Left ventricle myocardium inferior (tissue), 1 donor: ENCODE measurements at regions not wholly inside any gene's neighbourhood (a gene's known extent, or its start where the extent isn't known, plus 50 kb on each side); places are given as distances from the start of the nearest gene placed in this dataset.

Source experiments
- DNase-seq: peaks from one replicate; pipeline ENCODE4 v3.0.0-alpha.2; 2020
- H3K27ac ChIP-seq: fragments of 200-600 bp; replicated peaks from 2 replicates; pipeline ENCODE4 v1.8.0; 2021
- H3K27me3 ChIP-seq: fragments of 200-600 bp; 2 replicates; pipeline ENCODE4 v1.8.0; 2021; ENCODE audit warnings: low read depth
- H3K36me3 ChIP-seq: fragments of 200-600 bp; 2 replicates; pipeline ENCODE4 v1.8.0; 2021
- H3K4me1 ChIP-seq: fragments of 200-600 bp; 2 replicates; pipeline ENCODE4 v1.8.0; 2021
- H3K4me3 ChIP-seq: fragments of 200-600 bp; 2 replicates; pipeline ENCODE4 v1.8.0; 2021; ENCODE audit warnings: mild to moderate bottlenecking, moderate library complexity
- H3K9me3 ChIP-seq: fragments of 200-600 bp; replicated peaks from 2 replicates; pipeline ENCODE4 v1.8.0; 2021
- intact Hi-C: fragments of 100-400 bp; cut with micrococcal nuclease; formaldehyde crosslinking; loops from one replicate; pipeline ENCODE4 v1.11.0; 2022
- TF ChIP-seq, protein P1 (sequence below): fragments of 200-600 bp; IDR thresholded peaks from 2 replicates; pipeline ENCODE4 v1.8.0; 2021; ENCODE audit warnings: antibody characterized with exemption, mild to moderate bottlenecking, borderline replicate concordance
- donor health status: DM: no; HTN: yes; CAD: no; lungs with severe emphysema.

DNA sequence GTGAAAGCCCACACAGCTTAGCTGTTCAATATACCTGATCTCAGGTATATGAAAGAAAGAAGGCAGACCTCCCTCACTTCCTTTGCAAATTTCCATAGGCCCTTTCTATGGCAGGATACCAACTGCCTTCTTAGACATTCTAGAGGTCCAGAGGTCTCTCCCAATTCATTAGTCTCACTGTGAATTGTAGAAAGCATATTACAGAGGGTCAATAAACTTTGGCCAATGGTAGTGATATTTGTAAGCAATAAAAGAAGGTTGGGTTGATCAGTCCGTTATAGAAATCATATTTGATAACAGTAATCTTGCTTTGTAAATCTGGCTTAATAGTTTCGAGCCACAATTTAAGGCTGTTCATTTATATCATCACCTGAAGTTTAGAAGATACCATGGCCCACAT is 50.7 kb upstream of the ATP8B1 start:
- no peak overlapping the region for H3K4me3 ChIP-seq
- TF ChIP-seq, protein P1, sequence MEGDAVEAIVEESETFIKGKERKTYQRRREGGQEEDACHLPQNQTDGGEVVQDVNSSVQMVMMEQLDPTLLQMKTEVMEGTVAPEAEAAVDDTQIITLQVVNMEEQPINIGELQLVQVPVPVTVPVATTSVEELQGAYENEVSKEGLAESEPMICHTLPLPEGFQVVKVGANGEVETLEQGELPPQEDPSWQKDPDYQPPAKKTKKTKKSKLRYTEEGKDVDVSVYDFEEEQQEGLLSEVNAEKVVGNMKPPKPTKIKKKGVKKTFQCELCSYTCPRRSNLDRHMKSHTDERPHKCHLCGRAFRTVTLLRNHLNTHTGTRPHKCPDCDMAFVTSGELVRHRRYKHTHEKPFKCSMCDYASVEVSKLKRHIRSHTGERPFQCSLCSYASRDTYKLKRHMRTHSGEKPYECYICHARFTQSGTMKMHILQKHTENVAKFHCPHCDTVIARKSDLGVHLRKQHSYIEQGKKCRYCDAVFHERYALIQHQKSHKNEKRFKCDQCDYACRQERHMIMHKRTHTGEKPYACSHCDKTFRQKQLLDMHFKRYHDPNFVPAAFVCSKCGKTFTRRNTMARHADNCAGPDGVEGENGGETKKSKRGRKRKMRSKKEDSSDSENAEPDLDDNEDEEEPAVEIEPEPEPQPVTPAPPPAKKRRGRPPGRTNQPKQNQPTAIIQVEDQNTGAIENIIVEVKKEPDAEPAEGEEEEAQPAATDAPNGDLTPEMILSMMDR = no peak
- no peaks in the 10 kb centered on the region for H3K27me3 ChIP-seq
- peaks cover 4% of the 10 kb centered on the region for H3K9me3 ChIP-seq
- no peak overlapping the region for H3K27ac ChIP-seq
- no peaks in the 10 kb centered on the region for H3K36me3 ChIP-seq
- H3K4me1 ChIP-seq = no peaks in the 10 kb centered on the region
- intact Hi-C loops = no loop called here
- no peak for DNase-seq

- intact Hi-C loops = no loop called here
- no peak overlapping the region for H3K4me3 ChIP-seq
- DNase-seq = no peak
Measured at GRCh38 chr18:57853133-57853532, 50.0 kb upstream of the ATP8B1 start.

More at GRCh38 chr18:57853133-57853532, 50.0 kb upstream of the ATP8B1 start:
- H3K27me3 ChIP-seq = no peaks in the 10 kb centered on the region
- H3K27ac ChIP-seq = no peak overlapping the region
- H3K9me3 ChIP-seq = peaks cover 4% of the 10 kb centered on the region
- TF ChIP-seq, protein P1 = no peak
- H3K4me1 ChIP-seq = no peaks in the 10 kb centered on the region
- no peaks in the 10 kb centered on the region for H3K36me3 ChIP-seq
